ENCODE measurements at regions not wholly inside any gene's neighbourhood (a gene's known extent, or its start where the extent isn't known, plus 50 kb on each side); places are given as distances from the start of the nearest gene placed in this dataset.
"Not testable (repeated sequence)": the region's sequence is repeated elsewhere in the genome, so short reads cannot be mapped to it uniquely, and the experiment has no call there.

- H3K9ac ChIP-seq (ENCODE audit: low read length in 2 of 2); H3K4me1 ChIP-seq (ENCODE audit: control insufficient read depth, insufficient read depth, low read length); H3K36me3 ChIP-seq (ENCODE audit: control insufficient read depth in 2 of 2, insufficient read depth in 2 of 2, low read length in 2 of 2): not testable (repeated sequence)
Observed at GRCh38 chr5:99404764-99405302, 476.0 kb upstream of the CHD1 start.

GRCh38 chr5:99400571-99400970 is 471.8 kb upstream of the CHD1 start:
- not testable (repeated sequence) for H3K27ac ChIP-seq (ENCODE audit: low read length); H3K36me3 ChIP-seq (ENCODE audit: control insufficient read depth in 2 of 2, insufficient read depth in 2 of 2, low read length in 2 of 2); H3K9me3 ChIP-seq (ENCODE audit: control insufficient read depth in 2 of 2, low read length in 2 of 2); H3K27me3 ChIP-seq (ENCODE audit: control insufficient read depth in 1 of 2, insufficient read depth in 2 of 2, low read length in 2 of 2); H3K9ac ChIP-seq (ENCODE audit: low read length in 2 of 2); H3K4me1 ChIP-seq (ENCODE audit: control insufficient read depth, insufficient read depth, low read length); H3K4me3 ChIP-seq (ENCODE audit: low read length in 2 of 2)

More at GRCh38 chr5:99404764-99405302, 476.0 kb upstream of the CHD1 start:
- not testable (repeated sequence) for H3K9me3 ChIP-seq (ENCODE audit: control insufficient read depth in 2 of 2, low read length in 2 of 2); H3K4me3 ChIP-seq (ENCODE audit: low read length in 2 of 2); H3K27me3 ChIP-seq (ENCODE audit: control insufficient read depth in 1 of 2, insufficient read depth in 2 of 2, low read length in 2 of 2); H3K27ac ChIP-seq (ENCODE audit: low read length)

GRCh38 chr5:99398976-99399375 is 470.2 kb upstream of the CHD1 start:
- H3K27me3 ChIP-seq (ENCODE audit: control insufficient read depth in 1 of 2, insufficient read depth in 2 of 2, low read length in 2 of 2): no peaks in the 10 kb centered on the region
- no peaks in the 10 kb centered on the region for H3K4me1 ChIP-seq (ENCODE audit: control insufficient read depth, insufficient read depth, low read length)
- H3K36me3 ChIP-seq (ENCODE audit: control insufficient read depth in 2 of 2, insufficient read depth in 2 of 2, low read length in 2 of 2): no peaks in the 10 kb centered on the region
- H3K4me3 ChIP-seq (ENCODE audit: low read length in 2 of 2): no peak overlapping the region
- no peak overlapping the region for H3K9ac ChIP-seq (ENCODE audit: low read length in 2 of 2)
- no peaks in the 10 kb centered on the region for H3K9me3 ChIP-seq (ENCODE audit: control insufficient read depth in 2 of 2, low read length in 2 of 2)
- no peak overlapping the region for H3K27ac ChIP-seq (ENCODE audit: low read length)

GRCh38 chr5:99386406-99387077 is 457.7 kb upstream of the CHD1 start:
- H3K4me3 ChIP-seq (ENCODE audit: low read length in 2 of 2): no peak overlapping the region
- H3K9ac ChIP-seq (ENCODE audit: low read length in 2 of 2): no peak overlapping the region
- H3K27me3 ChIP-seq (ENCODE audit: control insufficient read depth in 1 of 2, insufficient read depth in 2 of 2, low read length in 2 of 2): no peaks in the 10 kb centered on the region
- H3K27ac ChIP-seq (ENCODE audit: low read length): no peak overlapping the region
- H3K36me3 ChIP-seq (ENCODE audit: control insufficient read depth in 2 of 2, insufficient read depth in 2 of 2, low read length in 2 of 2): no peaks in the 10 kb centered on the region
- peaks cover 0 to 2% of the 10 kb centered on the region in 2 donors for H3K9me3 ChIP-seq (ENCODE audit: control insufficient read depth in 2 of 2, low read length in 2 of 2)
- H3K4me1 ChIP-seq (ENCODE audit: control insufficient read depth, insufficient read depth, low read length): no peaks in the 10 kb centered on the region

- Histone ChIP-seq H3K27me3 (ENCODE audit: control insufficient read depth in 1 of 2, insufficient read depth in 2 of 2, low read length in 2 of 2) (no peaks in the 10 kb centered on the region), H3K4me1 (ENCODE audit: control insufficient read depth, insufficient read depth, low read length) (no peaks in the 10 kb centered on the region), H3K9ac (ENCODE audit: low read length in 2 of 2) (no peak overlapping the region), H3K27ac (ENCODE audit: low read length) (no peak overlapping the region), H3K4me3 (ENCODE audit: low read length in 2 of 2) (no peak overlapping the region), H3K9me3 (ENCODE audit: control insufficient read depth in 2 of 2, low read length in 2 of 2) (peaks cover 0 to 2% of the 10 kb centered on the region in 2 donors), H3K36me3 (ENCODE audit: control insufficient read depth in 2 of 2, insufficient read depth in 2 of 2, low read length in 2 of 2) (no peaks in the 10 kb centered on the region)
Observed at GRCh38 chr5:99379187-99379586, 450.4 kb upstream of the CHD1 start.

- Histone ChIP-seq H3K27ac (ENCODE audit: low read length) (no peak overlapping the region), H3K27me3 (ENCODE audit: control insufficient read depth in 1 of 2, insufficient read depth in 2 of 2, low read length in 2 of 2) (no peaks in the 10 kb centered on the region), H3K4me1 (ENCODE audit: control insufficient read depth, insufficient read depth, low read length) (no peaks in the 10 kb centered on the region)
Observed at GRCh38 chr5:99378443-99378842, 449.6 kb upstream of the CHD1 start.

GRCh38 chr5:99369797-99370593 is 441.2 kb upstream of the CHD1 start:
- H3K9me3 ChIP-seq (ENCODE audit: control insufficient read depth in 2 of 2, low read length in 2 of 2): no peaks in the 10 kb centered on the region
- no peak overlapping the region for H3K4me3 ChIP-seq (ENCODE audit: low read length in 2 of 2)
- no peaks in the 10 kb centered on the region for H3K36me3 ChIP-seq (ENCODE audit: control insufficient read depth in 2 of 2, insufficient read depth in 2 of 2, low read length in 2 of 2)
- H3K27ac ChIP-seq (ENCODE audit: low read length): no peak overlapping the region
- no peaks in the 10 kb centered on the region for H3K4me1 ChIP-seq (ENCODE audit: control insufficient read depth, insufficient read depth, low read length)
- no peak overlapping the region for H3K9ac ChIP-seq (ENCODE audit: low read length in 2 of 2)
- H3K27me3 ChIP-seq (ENCODE audit: control insufficient read depth in 1 of 2, insufficient read depth in 2 of 2, low read length in 2 of 2): no peaks in the 10 kb centered on the region

More at GRCh38 chr5:99378443-99378842, 449.6 kb upstream of the CHD1 start:
- Histone ChIP-seq H3K36me3 (ENCODE audit: control insufficient read depth in 2 of 2, insufficient read depth in 2 of 2, low read length in 2 of 2) (no peaks in the 10 kb centered on the region), H3K4me3 (ENCODE audit: low read length in 2 of 2) (no peak overlapping the region), H3K9me3 (ENCODE audit: control insufficient read depth in 2 of 2, low read length in 2 of 2) (peaks cover 0 to 2% of the 10 kb centered on the region in 2 donors), H3K9ac (ENCODE audit: low read length in 2 of 2) (no peak overlapping the region)

- Histone ChIP-seq H3K9ac (ENCODE audit: low read length in 2 of 2) (no peak overlapping the region), H3K9me3 (ENCODE audit: control insufficient read depth in 2 of 2, low read length in 2 of 2) (no peaks in the 10 kb centered on the region), H3K36me3 (ENCODE audit: control insufficient read depth in 2 of 2, insufficient read depth in 2 of 2, low read length in 2 of 2) (no peaks in the 10 kb centered on the region), H3K4me3 (ENCODE audit: low read length in 2 of 2) (no peak overlapping the region), H3K27ac (ENCODE audit: low read length) (no peak overlapping the region), H3K27me3 (ENCODE audit: control insufficient read depth in 1 of 2, insufficient read depth in 2 of 2, low read length in 2 of 2) (no peaks in the 10 kb centered on the region), H3K4me1 (ENCODE audit: control insufficient read depth, insufficient read depth, low read length) (no peaks in the 10 kb centered on the region)
Observed at GRCh38 chr5:99368726-99369125, 439.9 kb upstream of the CHD1 start.

- H3K27me3 ChIP-seq (ENCODE audit: control insufficient read depth in 1 of 2, insufficient read depth in 2 of 2, low read length in 2 of 2): no peaks in the 10 kb centered on the region
- no peak overlapping the region for H3K27ac ChIP-seq (ENCODE audit: low read length)
- H3K9me3 ChIP-seq (ENCODE audit: control insufficient read depth in 2 of 2, low read length in 2 of 2): no peaks in the 10 kb centered on the region
- no peak overlapping the region for H3K9ac ChIP-seq (ENCODE audit: low read length in 2 of 2)
- H3K4me3 ChIP-seq (ENCODE audit: low read length in 2 of 2): no peak overlapping the region
- H3K4me1 ChIP-seq (ENCODE audit: control insufficient read depth, insufficient read depth, low read length): no peaks in the 10 kb centered on the region
- no peaks in the 10 kb centered on the region for H3K36me3 ChIP-seq (ENCODE audit: control insufficient read depth in 2 of 2, insufficient read depth in 2 of 2, low read length in 2 of 2)
Observed at GRCh38 chr5:99355881-99356280, 427.1 kb upstream of the CHD1 start.

- Histone ChIP-seq H3K36me3 (ENCODE audit: control insufficient read depth in 2 of 2, insufficient read depth in 2 of 2, low read length in 2 of 2) (no peaks in the 10 kb centered on the region), H3K27me3 (ENCODE audit: control insufficient read depth in 1 of 2, insufficient read depth in 2 of 2, low read length in 2 of 2) (no peaks in the 10 kb centered on the region), H3K4me3 (ENCODE audit: low read length in 2 of 2) (no peak overlapping the region)
Observed at GRCh38 chr5:99349787-99350186, 421.0 kb upstream of the CHD1 start.

GRCh38 chr5:99348597-99348996 is 419.8 kb upstream of the CHD1 start:
- no peaks in the 10 kb centered on the region for H3K9me3 ChIP-seq (ENCODE audit: control insufficient read depth in 2 of 2, low read length in 2 of 2)
- no peaks in the 10 kb centered on the region for H3K36me3 ChIP-seq (ENCODE audit: control insufficient read depth in 2 of 2, insufficient read depth in 2 of 2, low read length in 2 of 2)
- no peak overlapping the region for H3K27ac ChIP-seq (ENCODE audit: low read length)
- H3K27me3 ChIP-seq (ENCODE audit: control insufficient read depth in 1 of 2, insufficient read depth in 2 of 2, low read length in 2 of 2): no peaks in the 10 kb centered on the region
- H3K4me1 ChIP-seq (ENCODE audit: control insufficient read depth, insufficient read depth, low read length): no peaks in the 10 kb centered on the region
- no peak overlapping the region for H3K9ac ChIP-seq (ENCODE audit: low read length in 2 of 2)
- no peak overlapping the region for H3K4me3 ChIP-seq (ENCODE audit: low read length in 2 of 2)

More at GRCh38 chr5:99349787-99350186, 421.0 kb upstream of the CHD1 start:
- H3K9me3 ChIP-seq (ENCODE audit: control insufficient read depth in 2 of 2, low read length in 2 of 2): no peaks in the 10 kb centered on the region
- no peak overlapping the region for H3K27ac ChIP-seq (ENCODE audit: low read length)
- no peaks in the 10 kb centered on the region for H3K4me1 ChIP-seq (ENCODE audit: control insufficient read depth, insufficient read depth, low read length)
- H3K9ac ChIP-seq (ENCODE audit: low read length in 2 of 2): no peak overlapping the region

All from stomach smooth muscle (tissue), 2 donors.